HFFc6 (cell line): ENCODE measurements at regions not wholly inside any gene's neighbourhood (a gene's known extent, or its start where the extent isn't known, plus 50 kb on each side); places are given as distances from the start of the nearest gene placed in this dataset.

Source experiments
- DNase-seq: peaks from one replicate; pipeline ENCODE4 v3.0.0-alpha.2; 2018
- H3K27ac Mint-ChIP-seq: 2 replicates; pipeline ENCODE4 v1.8.0; 2020; ENCODE audit warnings: mild to moderate bottlenecking, mixed read lengths
- H3K27me3 Mint-ChIP-seq: 2 replicates; pipeline ENCODE4 v1.8.0; 2021; ENCODE audit warnings: mild to moderate bottlenecking, moderate library complexity, mixed read lengths; ENCODE audit not compliant: insufficient read depth
- H3K36me3 Mint-ChIP-seq: 2 replicates; pipeline ENCODE4 v1.8.0; 2021; ENCODE audit warnings: low read depth, mixed read lengths
- H3K4me1 Mint-ChIP-seq: 2 replicates; pipeline ENCODE4 v1.8.0; 2020; ENCODE audit warnings: low read depth, mixed read lengths
- H3K4me3 Mint-ChIP-seq: 2 replicates; pipeline ENCODE4 v1.8.0; 2020; ENCODE audit warnings: mild to moderate bottlenecking, moderate library complexity, mixed read lengths
- H3K9me3 Mint-ChIP-seq: 2 replicates; pipeline ENCODE4 v1.8.0; 2020; ENCODE audit warnings: mild to moderate bottlenecking, mixed read lengths
- TF ChIP-seq, protein P1 (sequence below): fragments of 200-600 bp; sonication (generic); IDR thresholded peaks from 2 replicates; pipeline ENCODE4 v1.5.0; 2021; ENCODE audit warnings: antibody characterized with exemption, mild to moderate bottlenecking

DNA sequence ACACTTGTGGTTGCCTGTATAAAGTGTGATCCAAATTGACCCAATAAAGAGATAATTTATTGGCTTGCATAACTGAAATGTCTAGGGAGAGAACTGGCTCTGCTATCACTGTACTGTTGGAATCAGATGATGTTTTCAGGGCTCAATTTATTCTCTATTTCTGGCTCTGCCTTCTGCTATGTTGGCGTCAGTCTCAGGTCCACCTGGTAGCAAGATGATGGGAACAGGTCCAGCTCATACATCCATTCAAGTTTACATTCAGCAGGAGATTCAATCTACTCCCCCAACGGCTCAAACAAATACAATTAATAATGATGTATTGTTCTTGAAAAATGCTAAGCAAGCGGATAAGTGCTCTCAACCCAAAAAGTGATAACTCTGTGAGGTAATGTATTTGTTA, 297.7 kb upstream of the SYT4 start:
- Mint-ChIP-seq H3K36me3 (no peaks in the 10 kb centered on the region), H3K4me1 (no peaks in the 10 kb centered on the region), H3K4me3 (no peak overlapping the region), H3K9me3 (no peaks in the 10 kb centered on the region), H3K27me3 (peaks cover 2% of the 10 kb centered on the region), H3K27ac (no peak overlapping the region)
- TF ChIP-seq, protein P1, sequence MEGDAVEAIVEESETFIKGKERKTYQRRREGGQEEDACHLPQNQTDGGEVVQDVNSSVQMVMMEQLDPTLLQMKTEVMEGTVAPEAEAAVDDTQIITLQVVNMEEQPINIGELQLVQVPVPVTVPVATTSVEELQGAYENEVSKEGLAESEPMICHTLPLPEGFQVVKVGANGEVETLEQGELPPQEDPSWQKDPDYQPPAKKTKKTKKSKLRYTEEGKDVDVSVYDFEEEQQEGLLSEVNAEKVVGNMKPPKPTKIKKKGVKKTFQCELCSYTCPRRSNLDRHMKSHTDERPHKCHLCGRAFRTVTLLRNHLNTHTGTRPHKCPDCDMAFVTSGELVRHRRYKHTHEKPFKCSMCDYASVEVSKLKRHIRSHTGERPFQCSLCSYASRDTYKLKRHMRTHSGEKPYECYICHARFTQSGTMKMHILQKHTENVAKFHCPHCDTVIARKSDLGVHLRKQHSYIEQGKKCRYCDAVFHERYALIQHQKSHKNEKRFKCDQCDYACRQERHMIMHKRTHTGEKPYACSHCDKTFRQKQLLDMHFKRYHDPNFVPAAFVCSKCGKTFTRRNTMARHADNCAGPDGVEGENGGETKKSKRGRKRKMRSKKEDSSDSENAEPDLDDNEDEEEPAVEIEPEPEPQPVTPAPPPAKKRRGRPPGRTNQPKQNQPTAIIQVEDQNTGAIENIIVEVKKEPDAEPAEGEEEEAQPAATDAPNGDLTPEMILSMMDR: no peak
- DNase-seq: no peak

GRCh38 chr18:43578211-43578610, 300.9 kb upstream of the SYT4 start:
- no peak overlapping the region for H3K27ac Mint-ChIP-seq
- H3K36me3 Mint-ChIP-seq: no peaks in the 10 kb centered on the region
- DNase-seq: no peak
- TF ChIP-seq, protein P1: no peak
- H3K9me3 Mint-ChIP-seq: no peaks in the 10 kb centered on the region
- H3K4me3 Mint-ChIP-seq: no peak overlapping the region
- H3K27me3 Mint-ChIP-seq: peaks cover 2% of the 10 kb centered on the region
- H3K4me1 Mint-ChIP-seq: no peaks in the 10 kb centered on the region

DNA sequence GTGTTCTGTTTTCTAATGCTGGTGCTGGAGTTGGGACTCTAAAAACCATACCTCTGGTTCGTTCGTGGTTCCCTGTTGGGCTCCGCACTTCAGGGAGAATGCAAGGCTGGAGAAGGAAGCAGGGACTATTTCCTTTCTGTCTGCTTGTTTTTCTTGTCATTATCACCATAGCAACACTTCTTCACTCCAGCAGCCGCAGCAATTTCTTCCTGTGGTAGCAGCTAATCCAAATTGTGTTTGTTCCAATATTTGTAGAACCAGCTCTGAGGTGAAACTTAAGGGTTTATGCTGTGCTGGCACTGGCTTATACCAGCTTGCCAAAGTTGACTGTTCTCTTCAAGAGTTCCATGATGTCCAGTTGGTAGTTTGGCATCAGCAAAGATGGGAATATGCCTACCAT, 301.4 kb upstream of the SYT4 start:
- Mint-ChIP-seq H3K4me1 (no peaks in the 10 kb centered on the region), H3K4me3 (no peak overlapping the region), H3K9me3 (no peaks in the 10 kb centered on the region), H3K36me3 (no peaks in the 10 kb centered on the region), H3K27me3 (peaks cover 2% of the 10 kb centered on the region), H3K27ac (no peak overlapping the region)
- DNase-seq: no peak
- TF ChIP-seq, protein P1: no peak

DNA sequence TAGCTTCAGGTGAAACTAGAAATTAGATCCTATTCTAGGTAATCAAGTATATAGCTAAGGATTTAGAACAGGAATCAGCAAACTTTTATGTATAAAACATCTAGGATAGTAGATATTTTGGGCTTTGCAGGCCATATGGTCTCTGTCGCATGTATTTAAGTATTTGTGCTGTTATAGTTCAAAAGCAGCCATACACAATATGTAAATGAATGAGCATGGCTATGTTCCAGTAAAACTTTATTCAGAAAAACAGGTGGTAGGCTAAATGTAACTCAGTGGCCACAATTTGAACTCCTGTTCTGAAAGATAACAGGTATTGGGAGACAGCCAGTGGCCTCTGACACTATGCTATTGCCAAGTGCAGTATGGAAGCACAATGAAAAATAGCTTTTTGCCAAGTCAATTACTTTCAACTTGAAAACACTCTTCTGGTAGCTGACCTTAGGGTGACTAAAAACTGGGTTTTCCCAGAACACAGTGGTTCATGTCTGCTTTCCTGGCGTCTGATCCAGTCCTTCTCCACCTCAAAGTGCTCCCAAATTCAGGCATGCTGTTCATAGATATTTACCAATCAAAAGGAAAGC, 304.7 kb upstream of the SYT4 start:
- TF ChIP-seq, protein P1: no peak
- H3K9me3 Mint-ChIP-seq: no peaks in the 10 kb centered on the region
- no peaks in the 10 kb centered on the region for H3K4me1 Mint-ChIP-seq
- peaks cover 2% of the 10 kb centered on the region; the same call in 1 of the 2 replicates for H3K27me3 Mint-ChIP-seq
- H3K4me3 Mint-ChIP-seq: no peak overlapping the region
- H3K27ac Mint-ChIP-seq: no peak overlapping the region
- no peak for DNase-seq
- no peaks in the 10 kb centered on the region for H3K36me3 Mint-ChIP-seq

GRCh38 chr18:43587538-43588153, 310.4 kb upstream of the SYT4 start:
- Mint-ChIP-seq H3K4me1 (no peaks in the 10 kb centered on the region), H3K27me3 (no peaks in the 10 kb centered on the region; the same call in 1 of the 2 replicates), H3K9me3 (no peaks in the 10 kb centered on the region), H3K4me3 (no peak overlapping the region), H3K27ac (no peak overlapping the region), H3K36me3 (no peaks in the 10 kb centered on the region)
- peak; percentile 44 for DNase-seq
- TF ChIP-seq, protein P1: peak; percentile 89
